HG02885 (cell line): ENCODE measurements at regions not wholly inside any gene's neighbourhood (a gene's known extent, or its start where the extent isn't known, plus 50 kb on each side); places are given as distances from the start of the nearest gene placed in this dataset.

ENCODE experiments used
- ATAC-seq: cut with Tn5 transposase; IDR thresholded peaks from one replicate; pipeline ENCODE4 v1.9.1; 2021; ENCODE audit warnings: mild to moderate bottlenecking; ENCODE audit not compliant: unreplicated experiment, poor library complexity

DNA sequence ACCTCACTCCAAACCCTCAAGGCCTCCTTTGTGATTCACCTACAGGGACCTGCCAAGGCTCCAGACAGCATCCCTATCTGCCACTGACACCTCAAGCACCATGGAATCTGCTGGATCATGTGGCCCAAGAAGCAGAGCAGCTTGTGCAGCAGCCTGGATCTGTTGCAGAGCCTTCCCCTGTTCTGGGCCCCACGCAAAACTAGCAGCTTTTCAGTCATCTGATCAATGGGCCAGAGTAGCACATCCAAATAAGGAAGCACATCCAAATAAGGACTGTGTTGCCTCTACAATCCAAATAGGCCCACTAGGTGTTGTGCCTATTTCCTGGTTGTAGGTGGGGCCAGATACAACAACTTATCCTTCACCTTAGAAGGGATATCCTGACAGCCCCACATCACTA lies 97.1 kb upstream of the GNAO1 start:
- no peak for ATAC-seq

DNA sequence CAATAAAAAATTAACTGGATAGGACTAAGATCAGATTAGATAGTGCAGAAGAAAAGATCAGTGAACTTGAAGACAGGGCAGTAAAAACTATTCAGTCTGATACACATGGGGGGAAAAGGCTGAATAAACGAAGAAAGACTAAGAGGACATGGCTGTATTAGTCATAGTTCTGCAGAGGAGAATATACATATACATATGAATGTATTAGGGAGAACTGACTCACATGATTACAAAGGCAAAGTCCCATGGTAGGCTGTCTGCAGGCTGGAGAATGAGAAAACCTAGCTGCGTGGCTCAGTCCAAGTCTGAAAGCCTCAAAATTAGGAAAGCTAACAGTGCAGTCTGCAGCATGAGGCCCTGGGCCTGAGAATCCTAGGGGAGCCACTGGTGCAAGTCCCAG lies 98.2 kb upstream of the GNAO1 start:
- ATAC-seq = no peak

GRCh38 chr16:56090076-56090475 lies 101.2 kb upstream of the GNAO1 start:
- ATAC-seq = no peak

GRCh38 chr16:56087626-56088025 lies 103.7 kb upstream of the GNAO1 start:
- no peak for ATAC-seq

DNA sequence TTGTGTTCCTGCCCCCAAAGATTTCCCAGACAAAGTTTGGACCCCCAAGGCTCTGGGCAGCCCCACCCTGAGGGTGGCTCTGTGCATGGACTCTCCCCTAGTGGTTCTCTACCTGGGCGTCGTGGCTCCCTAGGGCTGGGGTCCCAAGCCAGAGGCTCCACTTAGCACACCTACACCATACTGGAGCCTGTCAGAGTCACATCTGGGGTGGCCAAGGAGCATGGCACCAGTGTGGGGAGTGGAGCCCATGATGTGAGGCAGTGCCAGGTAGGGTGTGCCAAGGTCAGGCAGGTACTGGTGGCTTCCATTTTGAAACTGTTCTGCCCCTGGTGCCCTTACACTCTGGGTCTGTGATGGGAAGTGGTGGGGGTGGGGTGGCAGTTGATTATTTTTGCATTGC lies 109.9 kb upstream of the GNAO1 start:
- ATAC-seq = no peak

DNA sequence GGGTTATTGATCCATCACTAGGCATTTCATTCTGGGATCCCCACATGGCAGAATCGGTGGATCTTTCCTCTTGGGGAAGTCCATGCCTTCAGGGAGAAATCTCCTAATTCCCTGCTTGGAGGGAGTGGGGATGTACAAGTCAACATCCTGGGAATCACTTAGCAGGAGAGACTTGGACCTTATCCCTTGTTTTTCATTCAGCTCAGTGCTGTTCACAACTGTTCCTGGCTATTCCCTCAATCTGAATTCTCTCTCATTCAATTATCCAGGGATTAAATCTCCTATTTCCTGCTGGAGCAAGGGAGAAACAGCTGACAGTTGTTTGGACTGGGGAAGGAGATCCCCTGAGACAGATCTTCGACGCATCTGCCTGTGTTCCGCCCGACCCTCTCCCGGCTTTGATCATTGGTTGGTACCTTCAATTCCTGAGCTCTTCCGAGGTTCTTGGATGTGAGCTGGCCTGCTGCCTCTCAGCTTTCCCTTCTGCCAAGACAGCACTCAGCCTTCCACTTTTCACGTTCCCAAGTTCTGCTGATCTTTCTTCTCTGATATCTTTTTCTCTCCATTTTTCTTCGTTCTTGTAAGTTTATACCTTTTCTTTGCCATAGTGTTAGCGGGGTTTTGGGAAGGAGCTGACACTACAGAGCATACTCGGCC lies 115.4 kb upstream of the GNAO1 start:
- no peak for ATAC-seq

GRCh38 chr16:56073508-56073907 lies 117.8 kb upstream of the GNAO1 start:
- no peak for ATAC-seq

- no peak for ATAC-seq
Observed at GRCh38 chr16:56072096-56072495, 119.2 kb upstream of the GNAO1 start.

- no peak for ATAC-seq
Observed at GRCh38 chr16:56068816-56069215, 122.5 kb upstream of the GNAO1 start.

DNA sequence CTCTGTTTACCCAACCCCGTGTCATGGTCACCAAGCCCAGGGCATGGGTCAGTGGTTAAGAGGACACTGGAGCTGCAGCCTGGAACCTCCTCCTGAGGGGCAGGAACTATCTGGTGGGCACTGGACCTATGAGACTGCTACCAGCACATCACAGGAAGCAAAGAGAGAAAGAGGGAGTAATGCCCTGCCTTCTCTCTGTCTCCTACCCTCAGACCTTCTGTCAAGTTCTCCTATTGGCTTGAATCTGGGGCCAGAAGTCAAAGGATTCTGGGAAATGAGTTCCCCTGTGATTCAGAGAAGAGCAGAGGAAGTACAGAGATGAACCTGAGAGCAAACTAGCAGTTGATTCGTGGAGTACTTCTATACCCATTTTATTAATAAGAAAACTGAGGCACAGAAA lies 123.0 kb upstream of the GNAO1 start:
- ATAC-seq = no peak

GRCh38 chr16:56067406-56067805 lies 123.9 kb upstream of the GNAO1 start:
- ATAC-seq = no peak

DNA sequence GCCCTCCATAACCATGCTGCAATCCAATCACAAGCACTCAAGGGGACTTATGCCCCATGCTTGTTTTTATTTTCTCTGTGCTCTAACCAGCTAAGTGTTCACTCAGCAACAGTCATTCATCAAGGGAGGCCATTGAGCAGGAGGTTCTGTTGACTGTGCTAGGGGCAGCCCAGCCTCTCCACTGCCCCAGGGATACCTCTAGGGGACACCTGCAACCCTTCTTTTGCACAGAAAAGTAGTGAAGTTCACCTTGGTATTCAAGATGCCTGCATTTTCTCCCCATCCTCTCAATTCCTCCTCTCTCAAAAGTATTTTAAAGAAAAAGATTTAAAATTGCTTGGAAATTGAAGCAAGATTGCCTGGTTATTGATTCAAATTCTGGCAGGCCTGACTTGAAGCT lies 124.7 kb upstream of the GNAO1 start:
- no peak for ATAC-seq

- ATAC-seq = no peak
Observed at GRCh38 chr16:56063111-56063510, 128.2 kb upstream of the GNAO1 start.

DNA sequence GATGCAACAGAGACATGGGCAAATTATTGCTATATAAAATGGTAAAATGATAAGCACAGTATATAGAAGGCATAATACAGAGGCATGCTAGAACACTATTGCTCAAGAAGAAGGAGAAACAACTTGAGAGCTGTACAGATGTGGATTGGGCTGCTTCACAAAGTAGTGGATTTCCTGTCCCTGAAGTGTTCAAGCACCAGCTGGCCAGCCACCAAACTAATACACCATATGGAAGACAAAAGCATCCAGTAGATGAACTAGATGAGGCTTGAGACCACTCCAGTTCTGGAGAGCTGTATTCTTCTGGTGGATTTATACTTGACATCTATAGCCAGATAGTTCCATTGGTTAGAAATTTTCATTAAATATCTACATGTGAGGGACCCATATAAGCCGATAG lies 134.1 kb upstream of the GNAO1 start:
- ATAC-seq = no peak

DNA sequence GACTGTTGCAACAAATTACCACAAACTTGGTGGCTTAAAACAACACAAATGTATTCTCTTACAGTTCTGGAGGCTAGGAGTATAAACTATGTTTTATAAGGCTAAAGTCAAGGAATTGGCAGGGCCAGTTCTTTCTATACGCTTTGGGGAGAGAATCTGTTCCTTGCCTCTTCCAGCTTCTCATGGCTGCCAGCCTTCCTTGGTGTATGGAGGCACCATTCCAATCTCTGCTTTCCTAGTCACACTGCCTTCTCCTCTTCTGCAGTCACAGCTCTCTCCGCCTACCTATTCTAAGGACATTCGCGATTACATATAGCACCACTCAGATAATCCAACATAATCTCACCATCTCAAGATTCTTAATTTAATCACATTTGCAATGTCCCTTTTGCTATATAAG lies 140.4 kb upstream of the GNAO1 start:
- ATAC-seq = no peak

DNA sequence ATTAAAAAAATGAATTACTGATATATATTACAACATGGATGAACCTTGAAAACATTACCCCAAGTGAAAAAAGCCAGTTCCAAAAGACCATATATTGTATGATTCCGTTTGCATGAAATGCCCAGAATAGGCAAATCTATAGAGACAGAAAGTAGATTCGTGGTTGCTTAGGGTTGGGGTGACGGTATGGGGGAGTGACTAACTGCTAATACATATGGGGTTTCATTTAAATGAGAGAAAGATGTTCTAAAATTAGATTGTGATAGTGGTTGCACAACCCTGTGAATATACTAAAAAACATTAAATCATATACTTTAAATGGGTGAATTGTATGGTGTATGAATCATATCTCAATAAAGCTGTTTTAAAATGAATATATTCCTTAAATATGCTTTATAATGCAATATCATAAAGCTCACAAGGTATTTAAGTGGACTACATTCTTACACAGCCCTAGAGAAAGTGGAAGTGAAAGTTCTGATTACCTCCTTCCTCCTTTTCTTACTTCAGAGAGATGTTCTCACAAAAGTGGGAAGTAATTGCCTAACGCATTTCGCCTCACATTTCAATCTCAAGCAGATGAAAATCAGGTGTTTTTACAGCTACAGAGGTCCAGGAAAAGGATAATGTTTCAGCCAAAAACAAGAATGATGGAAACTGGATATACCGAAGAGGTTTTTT lies 142.7 kb upstream of the GNAO1 start:
- ATAC-seq = peak; percentile 96

- no peak for ATAC-seq
Observed at GRCh38 chr16:56047307-56048234, 143.7 kb upstream of the GNAO1 start.

DNA sequence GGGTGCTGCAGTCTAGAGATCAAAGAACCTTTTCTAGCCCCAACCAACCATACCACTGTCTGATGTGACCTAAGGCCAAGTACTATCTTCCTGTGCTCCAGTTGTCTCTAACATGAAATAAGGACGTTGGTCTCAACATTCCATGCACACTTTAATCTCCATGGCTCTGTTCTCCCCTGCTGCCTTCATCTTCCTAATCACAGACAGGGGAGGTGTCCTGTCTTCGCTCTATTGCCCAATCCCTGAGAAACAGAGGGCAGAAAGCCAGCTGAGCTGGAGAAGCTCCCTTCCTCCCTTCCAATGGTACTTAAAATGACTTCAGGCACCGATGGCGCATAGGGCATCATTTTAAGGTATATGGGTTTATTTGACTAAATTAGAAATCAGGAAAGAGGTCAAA lies 148.9 kb upstream of the GNAO1 start:
- no peak for ATAC-seq

DNA sequence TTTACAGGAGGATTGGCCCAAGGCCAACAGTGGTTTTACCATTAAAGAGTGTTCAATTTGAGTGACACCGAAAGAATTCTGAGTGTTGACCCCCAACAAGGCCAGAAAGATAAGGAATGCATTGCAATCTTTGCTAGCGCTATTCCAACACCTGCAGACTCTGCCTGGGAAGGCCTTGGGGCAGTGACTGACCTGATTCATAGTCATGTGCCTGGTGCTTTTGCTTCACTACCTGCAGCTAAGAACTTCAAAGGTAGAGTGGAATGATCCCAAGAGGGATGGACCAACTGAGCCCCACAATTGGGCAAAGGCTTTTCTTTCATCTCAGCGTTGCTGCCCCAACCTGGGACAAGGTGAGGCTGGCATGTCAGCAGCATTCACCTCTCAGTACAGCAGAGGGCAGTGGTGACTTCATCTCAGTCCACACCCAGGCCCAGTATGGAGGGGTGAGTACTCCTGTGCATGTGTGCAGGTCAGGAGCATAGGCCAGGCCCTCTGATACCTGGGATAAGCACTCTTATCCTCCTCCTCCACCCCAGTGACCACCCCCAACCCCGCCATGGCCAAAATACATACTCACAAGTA lies 149.6 kb upstream of the GNAO1 start:
- peak; percentile 63 for ATAC-seq

GRCh38 chr16:56038564-56039098 lies 152.7 kb upstream of the GNAO1 start:
- no peak for ATAC-seq

- no peak for ATAC-seq
Observed at GRCh38 chr16:56032072-56032471, 156.9 kb upstream of the CES5A start.
